NCI-H128 (cell line): ENCODE measurements at regions not wholly inside any gene's neighbourhood (a gene's known extent, or its start where the extent isn't known, plus 50 kb on each side); places are given as distances from the start of the nearest gene placed in this dataset.
"Not testable (repeated sequence)": the region's sequence is repeated elsewhere in the genome, so short reads cannot be mapped to it uniquely, and the experiment has no call there.

Experiments
- DNase-seq: peaks from one replicate; lab custom pipeline; 2025; ENCODE audit not compliant: unreplicated experiment; lab: John Stamatoyannopoulos, UW

DNA sequence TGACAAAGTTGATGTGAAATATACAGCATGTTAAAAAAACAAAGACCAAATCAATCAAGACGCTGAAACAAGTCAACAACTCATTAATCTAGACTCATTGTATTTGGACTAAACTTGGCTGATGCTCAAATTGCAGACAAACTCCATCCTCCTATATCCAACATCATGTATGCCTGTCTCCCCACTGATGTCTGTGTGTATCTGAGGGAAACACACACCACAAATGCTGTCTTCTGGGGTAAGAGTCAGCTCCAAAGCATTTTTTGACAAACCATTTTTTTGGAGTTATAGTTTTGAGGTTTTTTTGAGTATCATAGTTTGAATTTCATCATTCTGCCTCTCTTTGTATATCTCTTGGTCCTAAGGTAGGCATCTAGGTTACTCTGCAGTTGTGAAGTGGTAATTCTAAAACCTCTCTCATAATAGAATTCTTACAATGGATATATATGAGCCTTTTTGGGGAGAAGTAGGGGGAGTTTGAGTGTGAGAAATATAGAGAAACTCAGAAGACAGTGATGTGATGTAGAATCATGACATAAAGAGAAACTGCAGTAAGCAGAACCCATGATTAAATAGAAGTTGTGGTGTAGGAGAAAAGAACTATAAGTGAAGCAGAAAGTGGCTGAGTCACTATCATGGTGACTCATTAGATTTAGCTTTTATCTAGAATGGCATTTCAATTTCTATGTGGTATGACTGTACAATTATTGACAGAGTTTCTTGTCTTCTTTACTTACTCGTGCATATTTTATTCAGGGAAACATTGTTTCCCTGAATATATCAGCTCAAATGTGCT lies 1531.1 kb upstream of the LRRTM3 start:
- DNase-seq, result no peak

DNA sequence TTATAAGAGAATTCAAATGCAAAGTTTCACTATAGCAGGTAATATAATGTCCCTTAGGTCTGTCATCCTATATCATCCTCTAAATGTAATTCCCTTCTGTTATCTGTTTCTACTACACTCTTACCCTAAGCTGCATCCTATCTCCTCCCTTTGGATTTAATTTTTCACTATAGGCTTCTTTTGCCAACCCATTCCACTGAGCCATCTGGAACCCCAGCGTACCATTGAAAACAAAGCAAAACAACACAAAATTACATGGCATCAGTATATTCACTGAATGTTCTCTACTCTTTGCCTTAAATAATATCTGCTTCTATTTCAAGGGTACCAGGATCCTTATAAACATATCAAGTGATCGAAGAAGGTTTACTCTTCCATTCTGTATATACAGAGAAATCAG lies 1530.2 kb upstream of the LRRTM3 start:
- DNase-seq, result no peak

DNA sequence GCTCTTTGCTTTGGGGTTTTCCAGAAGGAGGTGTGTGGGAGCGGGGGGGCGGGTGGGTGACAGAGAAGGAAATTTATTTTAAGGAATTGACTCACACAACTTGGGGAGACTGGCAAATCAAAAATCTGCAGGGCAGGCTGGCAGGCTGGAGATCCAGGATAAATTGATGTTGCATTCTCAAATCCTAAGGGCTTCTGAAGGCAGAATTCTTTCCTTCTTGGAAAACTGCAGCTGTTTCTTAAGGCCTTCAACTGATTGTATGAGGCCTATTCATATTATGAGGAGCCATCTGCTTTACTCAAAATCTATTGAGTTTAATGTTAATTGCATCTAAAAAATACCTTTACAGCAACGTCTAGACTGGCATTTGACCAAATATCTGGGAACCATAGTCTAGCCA lies 1528.8 kb upstream of the LRRTM3 start:
- DNase-seq, result no peak

DNA sequence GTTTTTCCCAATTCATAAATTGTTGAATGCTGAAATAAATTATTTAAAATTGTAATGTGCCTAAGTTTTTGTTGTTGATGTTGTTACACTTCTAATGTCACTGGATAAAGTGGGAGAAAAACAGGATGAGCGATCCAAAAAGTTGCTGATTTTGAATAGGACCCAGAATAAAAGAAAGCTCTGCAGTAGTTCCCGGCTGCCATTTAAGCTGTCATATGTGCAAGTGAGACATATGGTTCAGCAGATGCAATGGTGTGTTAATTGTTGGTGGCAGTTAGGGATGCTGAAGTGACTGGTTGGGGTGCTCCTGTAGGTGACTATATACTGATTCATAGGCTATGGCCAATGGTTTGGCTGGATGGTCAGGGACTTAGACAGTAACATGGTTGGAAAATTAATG lies 1517.4 kb upstream of the LRRTM3 start:
- no peak for DNase-seq

DNA sequence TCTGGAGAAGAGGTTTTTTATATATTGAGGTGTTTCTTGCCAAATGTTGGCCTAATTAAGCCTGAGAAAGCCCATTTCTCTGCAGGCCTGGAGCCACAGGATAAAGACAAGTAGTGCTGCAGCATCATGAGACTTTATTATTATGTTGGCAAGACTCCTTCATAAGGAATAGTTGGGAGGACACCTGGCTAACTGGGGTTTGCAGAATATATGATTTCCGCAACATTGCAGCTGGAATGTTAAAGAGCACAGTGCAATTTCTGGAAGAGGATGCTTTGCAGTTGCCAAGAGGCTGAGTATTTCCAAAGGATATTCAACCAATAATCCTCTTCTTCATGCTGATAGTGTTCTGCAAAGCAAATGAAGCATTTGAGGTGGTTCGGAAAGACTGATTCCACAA lies 1512.8 kb upstream of the LRRTM3 start:
- DNase-seq, result no peak

DNA sequence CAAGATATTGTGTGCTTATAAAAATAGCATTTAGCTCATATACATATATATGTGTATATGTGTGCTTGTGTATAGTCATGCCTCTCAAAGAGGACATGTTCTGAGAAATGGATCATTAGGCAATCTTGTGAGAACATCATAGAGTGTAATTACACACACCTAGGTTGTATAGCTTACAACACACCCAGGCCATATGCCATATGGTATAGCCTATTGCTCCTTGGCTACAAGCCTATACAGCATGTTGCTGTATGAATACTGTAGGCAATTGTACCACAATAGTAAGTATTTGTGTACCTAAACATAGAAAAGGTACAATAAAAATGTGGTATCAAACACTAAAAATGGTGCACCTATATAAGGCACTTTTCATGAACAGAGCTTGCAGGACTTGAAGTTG lies 1510.5 kb upstream of the LRRTM3 start:
- DNase-seq, result no peak

DNA sequence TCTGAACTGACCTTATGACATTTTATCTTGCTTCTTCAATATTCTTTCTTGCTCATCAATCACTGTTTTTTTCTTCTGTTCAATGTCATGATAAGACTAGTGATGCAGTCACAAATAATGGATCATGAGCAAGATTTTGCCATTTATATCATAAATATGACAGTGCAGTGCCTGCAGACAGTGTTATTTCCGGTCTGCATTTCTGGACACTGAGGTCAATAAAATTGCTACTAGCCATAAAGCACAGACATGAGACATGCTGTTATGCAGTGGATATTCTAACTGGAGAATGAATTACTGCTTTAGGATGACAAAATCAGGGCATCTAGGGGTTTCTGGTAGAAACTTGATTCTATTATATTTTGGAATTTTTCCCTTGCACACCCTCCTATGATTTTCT lies 1509.7 kb upstream of the LRRTM3 start:
- no peak for DNase-seq

DNA sequence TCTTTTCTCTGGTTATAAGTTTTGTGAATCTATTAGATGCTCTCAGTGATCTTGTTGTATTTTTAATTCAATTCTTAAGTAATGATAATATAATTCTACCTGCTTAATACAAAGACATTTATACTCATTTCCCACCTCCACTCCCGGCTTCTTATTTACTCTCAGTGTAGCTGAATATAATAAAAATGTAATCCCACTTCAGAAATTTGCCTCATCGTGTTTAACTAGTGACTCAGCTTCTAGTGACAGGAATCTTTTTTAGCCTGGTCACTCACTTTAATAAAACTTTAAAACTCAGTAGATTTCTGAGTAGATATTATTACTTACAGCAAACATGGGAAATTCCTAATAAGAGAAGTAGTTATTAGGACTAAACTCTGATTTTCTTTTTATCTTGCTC lies 1506.2 kb upstream of the LRRTM3 start:
- no peak for DNase-seq

DNA sequence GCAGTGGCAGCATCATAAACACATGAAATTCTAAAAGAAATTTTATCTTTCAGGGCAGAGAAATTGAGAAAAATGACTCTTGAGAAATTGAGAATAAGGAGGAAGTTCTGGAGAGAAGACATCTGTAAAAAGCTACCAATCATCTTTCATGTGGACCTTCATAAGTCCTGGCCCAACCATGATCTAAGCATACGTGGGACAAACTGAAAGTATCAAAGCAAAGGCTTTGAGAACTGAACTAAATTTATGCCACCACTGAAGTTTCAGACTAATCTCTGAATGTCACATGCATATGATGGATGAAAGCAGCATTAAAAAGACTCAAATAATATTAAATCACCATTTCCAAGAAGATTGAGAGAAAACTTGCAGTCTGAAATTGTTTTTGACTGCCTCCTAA lies 1502.8 kb upstream of the LRRTM3 start:
- no peak for DNase-seq

DNA sequence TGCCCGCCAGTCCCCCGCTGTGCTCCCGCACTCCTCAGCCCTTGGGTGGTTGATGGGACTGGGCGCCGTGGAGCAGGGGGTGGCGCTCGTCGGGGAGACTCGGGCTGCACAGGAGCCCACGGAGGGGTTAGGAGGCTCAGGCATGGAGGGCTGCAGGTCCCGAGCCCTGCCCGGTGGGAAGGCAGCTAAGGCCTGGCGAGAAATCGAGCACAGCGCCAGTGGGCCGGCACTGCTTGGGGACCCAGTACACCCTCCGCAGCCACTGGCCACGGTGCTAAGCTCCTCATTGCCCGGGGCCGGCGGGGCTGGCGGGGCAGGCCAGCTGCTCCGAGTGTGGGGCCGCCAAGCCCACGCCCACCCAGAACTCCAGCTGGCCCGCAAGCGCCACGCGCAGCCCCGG lies 1496.5 kb upstream of the LRRTM3 start:
- DNase-seq, result not testable (repeated sequence)

DNA sequence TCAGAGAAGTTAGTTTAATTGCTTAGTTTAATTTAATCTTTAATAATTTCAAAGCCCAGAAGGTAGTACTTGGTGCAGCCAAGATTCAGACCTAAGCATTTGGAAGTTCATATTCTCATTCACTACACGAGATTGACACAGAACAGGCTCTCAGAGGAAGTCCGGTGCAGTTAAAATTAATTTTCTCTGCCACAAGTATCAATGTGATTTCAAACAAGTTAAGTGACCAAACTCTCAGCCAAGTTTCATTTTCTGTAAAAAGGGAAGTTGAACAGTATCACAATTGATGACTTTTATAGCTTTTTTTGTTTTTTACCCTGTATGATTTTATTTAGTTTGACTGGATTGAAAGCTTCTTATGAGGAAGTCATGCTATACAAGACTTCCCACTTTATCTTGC lies 1494.9 kb upstream of the LRRTM3 start:
- DNase-seq, result no peak

DNA sequence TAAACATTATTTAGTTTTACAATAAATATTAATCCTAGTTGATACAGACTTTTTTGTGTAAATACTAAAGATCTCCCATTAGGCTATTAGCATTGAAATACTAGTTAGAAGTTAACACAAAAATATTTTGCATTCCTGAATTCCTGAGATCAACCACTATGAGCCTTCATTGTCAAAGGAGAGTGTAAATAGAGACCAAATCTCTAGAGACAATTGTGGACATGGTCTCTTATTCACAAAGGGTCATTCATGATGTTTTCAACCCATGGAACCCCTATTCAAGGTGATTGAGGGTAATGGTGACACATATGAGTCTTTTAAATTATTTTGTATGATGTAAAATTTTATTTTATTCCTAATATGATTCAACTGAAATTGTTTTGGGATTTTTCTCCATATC lies 1454.8 kb upstream of the LRRTM3 start:
- no peak for DNase-seq

DNA sequence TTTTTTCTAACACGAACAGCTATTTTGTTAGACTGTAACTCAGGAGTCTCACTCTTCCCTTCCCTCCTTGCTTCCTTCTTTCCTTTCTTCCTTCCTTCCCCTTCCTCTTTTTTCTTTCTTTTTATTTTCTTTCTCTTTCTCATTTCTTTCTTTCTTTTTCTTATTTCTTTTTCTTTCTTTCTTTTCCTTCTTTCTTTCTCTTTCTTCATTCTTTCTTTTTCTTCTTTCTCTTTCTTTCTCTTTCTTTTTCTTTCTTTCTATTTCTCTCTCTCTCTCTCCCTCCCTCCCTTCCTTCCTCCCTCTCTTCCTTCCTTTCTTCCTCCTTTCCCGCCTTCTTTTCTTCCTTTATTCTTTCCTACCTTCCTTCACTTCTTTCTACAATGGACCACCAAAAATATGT lies 1443.0 kb upstream of the LRRTM3 start:
- DNase-seq, result no peak

DNA sequence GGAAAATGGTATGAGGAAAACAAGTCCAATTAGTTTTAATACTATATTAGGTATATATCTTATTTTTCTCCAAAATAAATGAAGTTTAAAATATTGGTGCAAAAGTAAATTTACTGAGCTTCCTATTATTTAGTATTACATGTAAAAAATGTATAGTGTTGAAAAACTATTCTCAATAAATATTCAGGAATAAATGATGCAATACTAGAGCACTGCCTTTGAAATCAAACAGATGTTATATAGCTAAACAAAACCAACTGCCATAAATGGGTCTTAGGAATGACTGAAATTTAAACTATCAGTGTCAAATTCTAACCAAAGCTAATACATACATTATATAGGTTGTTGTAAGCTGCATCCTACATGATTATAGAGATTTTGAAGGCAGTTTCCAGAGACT lies 1434.0 kb upstream of the LRRTM3 start:
- no peak for DNase-seq

DNA sequence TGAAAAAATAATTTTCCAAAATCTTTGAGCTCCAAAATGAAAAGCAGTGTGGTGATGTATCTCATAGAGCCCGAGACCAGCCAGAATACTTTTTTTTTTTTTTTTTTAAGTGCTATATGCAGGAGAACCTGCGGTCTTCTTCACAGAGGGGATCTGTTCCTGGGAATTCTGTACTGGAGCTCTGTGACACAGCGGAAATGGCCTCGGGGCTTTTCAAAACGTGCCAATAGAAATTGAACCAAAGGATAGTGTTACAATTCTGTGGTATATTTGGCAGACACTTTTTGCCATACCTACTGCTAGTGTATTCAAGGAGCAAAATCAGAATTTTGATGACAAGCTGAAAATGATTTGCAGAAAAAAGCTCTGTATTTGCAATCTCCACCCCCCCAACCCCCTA lies 1429.3 kb upstream of the LRRTM3 start:
- DNase-seq, result no peak

DNA sequence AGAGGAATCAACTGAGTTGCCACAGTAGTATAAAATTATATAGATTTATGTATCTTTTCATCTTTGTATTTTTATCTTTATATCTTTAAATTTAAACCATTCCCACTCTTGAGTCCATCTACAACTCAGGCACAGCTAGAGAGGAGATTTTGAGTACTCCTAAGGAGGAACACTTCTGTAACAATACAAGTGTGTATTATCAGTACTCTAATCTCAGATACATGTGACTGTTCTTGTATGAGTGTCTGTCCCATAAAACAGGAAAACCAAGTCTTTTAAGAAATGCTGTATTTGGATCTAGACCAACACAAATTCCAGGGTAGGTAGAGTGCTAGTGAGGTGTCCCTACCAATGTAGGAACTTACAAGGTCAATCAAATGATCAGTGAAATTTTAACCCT lies 1428.0 kb upstream of the LRRTM3 start:
- no peak for DNase-seq

DNA sequence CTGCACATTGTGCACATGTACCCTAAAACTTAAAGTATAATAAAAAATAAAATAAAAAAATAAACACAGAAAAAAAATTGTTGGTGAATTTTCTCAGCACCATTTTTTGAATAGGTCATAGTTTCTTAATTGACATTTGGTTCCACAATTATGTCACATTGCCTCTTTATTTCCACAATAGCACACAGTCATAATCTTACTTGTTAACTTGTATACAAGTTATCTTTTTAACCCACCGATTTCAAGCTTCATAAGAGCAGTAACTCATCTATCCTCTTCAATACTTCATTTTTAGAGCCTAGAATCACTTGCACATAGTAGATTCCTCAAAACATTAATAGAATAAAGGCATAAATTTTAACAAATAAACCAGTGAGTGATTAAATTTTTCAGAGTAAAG lies 1425.1 kb upstream of the LRRTM3 start:
- DNase-seq, result no peak

DNA sequence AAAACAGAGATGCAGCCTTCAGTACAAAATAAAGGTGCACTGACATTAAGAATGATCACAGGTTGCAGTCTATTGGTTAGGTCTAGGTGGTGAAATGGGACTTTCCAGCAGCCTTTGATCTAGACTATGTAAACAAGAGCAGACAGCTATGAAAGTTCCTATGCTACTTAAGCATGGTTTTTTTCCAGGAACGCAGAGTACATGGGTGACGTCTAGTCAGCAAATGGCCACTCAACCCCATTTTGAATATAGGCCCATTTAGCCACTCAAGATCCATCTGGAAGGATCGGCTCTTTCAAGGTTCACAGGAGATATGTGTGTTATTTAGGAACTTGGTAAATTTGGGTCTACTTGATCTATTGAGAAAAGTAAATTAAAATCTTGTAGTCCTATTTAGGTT lies 1424.6 kb upstream of the LRRTM3 start:
- DNase-seq, result no peak

DNA sequence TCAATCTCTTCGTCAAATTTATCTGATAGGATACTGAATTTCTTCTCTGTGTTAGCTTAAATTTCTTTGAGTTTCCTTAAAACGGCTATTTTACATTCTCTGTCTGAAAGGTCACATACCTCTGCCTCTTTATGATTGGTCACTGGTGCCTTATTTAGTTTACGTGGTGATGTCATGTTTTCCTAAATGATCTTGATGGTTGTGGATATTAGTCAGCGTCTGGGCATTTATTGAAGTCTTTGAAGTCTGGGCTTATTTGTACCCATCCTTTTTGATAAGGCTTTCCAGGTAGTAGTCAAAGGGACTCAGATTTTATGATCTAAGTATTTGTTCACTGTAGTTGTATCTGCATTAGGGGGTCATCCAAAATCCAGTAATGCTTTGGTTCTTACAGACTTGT lies 1407.5 kb upstream of the LRRTM3 start:
- DNase-seq, result no peak

DNA sequence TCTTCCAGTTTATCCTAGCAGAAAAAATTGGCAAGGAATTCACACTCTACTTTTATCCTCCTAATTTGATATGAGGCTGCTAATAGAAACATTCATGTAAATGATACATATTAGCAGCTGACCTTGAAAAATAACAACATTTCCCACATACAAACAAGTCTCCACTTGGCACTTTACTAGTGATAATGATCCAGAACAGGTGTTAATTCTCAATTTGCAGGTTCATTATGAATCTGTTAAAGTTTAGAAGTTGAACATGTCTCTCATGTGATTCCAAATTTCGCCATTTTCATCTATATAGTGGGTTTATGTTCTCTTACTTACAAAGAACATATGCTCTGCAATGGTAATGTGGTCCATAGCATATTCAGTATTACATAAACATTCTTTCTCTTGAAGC lies 1396.8 kb upstream of the LRRTM3 start:
- DNase-seq, result no peak

DNA sequence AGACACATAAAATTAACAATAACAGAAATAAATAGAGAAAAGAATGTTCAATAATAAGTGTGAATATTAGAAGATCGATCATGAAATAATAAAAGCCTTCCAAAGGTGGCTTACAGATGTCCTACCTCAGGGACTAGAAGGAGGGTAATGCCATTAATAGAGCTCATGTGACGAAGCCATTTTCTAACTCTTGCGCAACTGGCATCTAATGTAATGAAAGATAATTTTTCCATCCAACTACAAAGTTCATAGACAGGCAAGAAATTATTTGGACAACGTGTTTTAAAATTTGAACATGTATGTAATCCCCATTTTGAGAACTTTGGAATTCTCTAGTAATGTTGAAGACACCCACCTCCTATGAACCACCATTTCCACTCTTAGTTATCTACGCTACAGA lies 1394.3 kb upstream of the LRRTM3 start:
- DNase-seq, result no peak

DNA sequence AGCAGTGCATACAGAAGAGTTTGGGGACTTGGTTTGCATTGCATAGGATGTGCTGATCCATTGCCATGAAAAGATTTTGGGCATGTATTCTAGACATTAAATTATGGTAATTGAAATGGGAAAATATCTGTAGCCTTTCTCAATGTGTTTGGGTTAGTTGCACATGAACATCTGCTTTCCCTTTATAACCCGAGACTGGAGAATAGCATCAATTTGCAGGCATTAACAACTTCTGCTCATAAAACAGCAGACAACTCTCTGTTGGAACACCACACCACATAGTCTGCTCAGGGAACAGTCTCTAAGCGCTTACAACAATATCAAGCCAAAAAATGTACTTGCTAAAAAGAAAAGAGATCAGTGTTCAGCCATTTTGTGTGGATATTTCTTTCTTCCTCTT lies 1391.1 kb upstream of the LRRTM3 start:
- DNase-seq, result no peak

DNA sequence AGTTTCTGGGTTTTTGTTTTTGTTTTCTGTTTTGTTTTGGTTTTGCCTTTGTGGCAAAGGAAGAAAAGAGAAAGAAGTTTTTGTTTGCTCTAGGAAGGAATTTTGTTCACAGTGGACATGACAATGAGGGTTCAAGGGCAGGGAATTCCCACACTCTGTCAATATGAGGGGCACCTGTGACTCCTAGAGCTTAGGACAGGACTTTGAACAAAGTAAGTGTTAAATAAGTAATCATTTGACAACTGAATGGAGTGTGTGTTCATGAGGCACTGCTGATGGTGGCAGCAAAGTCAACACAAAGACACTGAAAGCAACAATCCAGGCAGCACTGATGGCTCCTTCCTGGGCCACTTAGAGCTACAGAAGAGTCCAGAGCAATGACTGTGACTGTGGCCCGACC lies 1381.1 kb upstream of the LRRTM3 start:
- DNase-seq, result no peak

DNA sequence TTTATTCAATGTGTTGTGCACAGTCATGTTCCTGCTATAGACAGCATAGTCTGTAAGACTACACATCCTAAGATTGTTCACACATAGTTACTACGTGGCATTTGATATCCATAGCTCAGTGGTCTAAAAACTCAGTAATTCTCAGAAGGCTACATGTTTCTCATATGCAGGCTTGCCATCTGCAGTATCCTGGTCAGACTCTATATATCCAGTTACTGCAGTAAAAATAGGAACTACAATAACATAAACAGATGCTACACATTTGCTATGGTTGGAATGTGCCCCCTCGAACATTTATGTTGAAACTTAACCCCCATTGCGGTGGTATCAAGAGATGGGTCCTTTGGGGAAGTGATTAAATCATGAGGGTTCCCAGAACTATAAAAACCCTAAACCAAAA lies 1377.8 kb upstream of the LRRTM3 start:
- DNase-seq, result no peak
